Natural killer cell (primary cell): ENCODE measurements at regions not wholly inside any gene's neighbourhood (a gene's known extent, or its start where the extent isn't known, plus 50 kb on each side); places are given as distances from the start of the nearest gene placed in this dataset.

ENCODE experiments used
- ATAC-seq, 3 donors: fragments of 150-1000 bp in 2 of 3; fragments of 200-7000 bp in 1 of 3; cut with Tn5 transposase; 1 replicate in 1 of 3; 2 replicates in 2 of 3; pipeline ENCODE4 v1.10.0; 2021; ENCODE audit warnings: mild to moderate bottlenecking in 2 of 3, moderate library complexity in 2 of 3
- DNase-seq, 2 donors: peaks; one replicate each; pipeline versions ENCODE4 v3.0.0 to v3.0.0-alpha.2; 2013 to 2021; ENCODE audit warnings: mixed read lengths in 1 of 2
- H3K27ac ChIP-seq: one replicate; pipeline ENCODE4 v1.5.1; 2013; ENCODE audit warnings: mild to moderate bottlenecking, low read length
- H3K27me3 ChIP-seq: one replicate; pipeline ENCODE4 v1.6.1; 2013; ENCODE audit warnings: low read length; ENCODE audit not compliant: control insufficient read depth, insufficient read depth
- H3K36me3 ChIP-seq: one replicate; pipeline ENCODE4 v1.6.1; 2013; ENCODE audit warnings: low read length; ENCODE audit not compliant: control insufficient read depth, insufficient read depth
- H3K4me1 ChIP-seq: one replicate; pipeline ENCODE4 v1.6.1; 2013; ENCODE audit warnings: low read length; ENCODE audit not compliant: control insufficient read depth, insufficient read depth
- H3K4me3 ChIP-seq: one replicate; pipeline ENCODE4 v1.5.1; 2013; ENCODE audit warnings: low read length
- H3K9me3 ChIP-seq: one replicate; pipeline ENCODE4 v1.6.1; 2013; ENCODE audit warnings: low read length; ENCODE audit not compliant: control insufficient read depth, insufficient read depth
- H3K27ac Mint-ChIP-seq, 2 donors: one replicate each; pipeline ENCODE4 v1.8.0; 2022; ENCODE audit warnings: mild to moderate bottlenecking in 2 of 2, mixed read lengths in 2 of 2, moderate library complexity in 1 of 2
- H3K27me3 Mint-ChIP-seq, 2 donors: one replicate each; pipeline ENCODE4 v1.8.0; 2022; ENCODE audit warnings: low read depth in 2 of 2, mixed read lengths in 2 of 2
- H3K36me3 Mint-ChIP-seq: one replicate; pipeline ENCODE4 v1.8.0; 2022; ENCODE audit warnings: mixed read lengths
- H3K4me1 Mint-ChIP-seq, 2 donors: one replicate each; pipeline ENCODE4 v1.8.0; 2022; ENCODE audit warnings: mixed read lengths in 2 of 2
- H3K4me3 Mint-ChIP-seq: one replicate; pipeline ENCODE4 v1.8.0; 2022; ENCODE audit warnings: mild to moderate bottlenecking, moderate library complexity, mixed read lengths
- H3K9me3 Mint-ChIP-seq, 2 donors: one replicate each; pipeline ENCODE4 v1.8.0; 2022; ENCODE audit warnings: mixed read lengths in 2 of 2
- CTCF ChIP-seq: fragments of 200-600 bp; IDR thresholded peaks from one replicate; pipeline ENCODE4 v1.8.0; 2022; ENCODE audit warnings: antibody characterized with exemption
- WGBS: methylation state at CpG from one replicate; pipeline ENCODE4 v1.1.7; 2013; ENCODE audit warnings: missing lambda C conversion rate; ENCODE audit not compliant: insufficient coverage; 5-methylcytosine and 5-hydroxymethylcytosine counted together
- intact Hi-C: fragments of 100-400 bp; cut with micrococcal nuclease; formaldehyde crosslinking; loops from one replicate; pipeline ENCODE4 v1.14.2; 2022

GRCh38 chr14:48527832-48528231 lies 852.4 kb upstream of the MDGA2 start:
- peaks cover 14 to 21% of the 10 kb centered on the region in 2 donors for H3K9me3 Mint-ChIP-seq

GRCh38 chr14:48526307-48526706 lies 850.9 kb upstream of the MDGA2 start:
- ATAC-seq = no peak
- H3K4me3 Mint-ChIP-seq = no peak overlapping the region
- intact Hi-C loops = no loop called here
- no peak overlapping the region for H3K4me3 ChIP-seq
- peaks cover under 1% of the 10 kb centered on the region for H3K36me3 Mint-ChIP-seq
- H3K4me1 Mint-ChIP-seq = no peaks in the 10 kb centered on the region
- H3K27ac Mint-ChIP-seq = no peak overlapping the region
- no peaks in the 10 kb centered on the region for H3K36me3 ChIP-seq
- no peaks in the 10 kb centered on the region for H3K9me3 ChIP-seq
- no peaks in the 10 kb centered on the region for H3K27me3 Mint-ChIP-seq
- TF ChIP-seq CTCF = no peak
- H3K4me1 ChIP-seq = no peaks in the 10 kb centered on the region
- 84% methylated on average over 7 of the region's 7 CpGs for WGBS
- DNase-seq = no peak
- H3K27ac ChIP-seq = no peak overlapping the region
- H3K27me3 ChIP-seq = no peaks in the 10 kb centered on the region
- H3K9me3 Mint-ChIP-seq = peaks cover 10 to 21% of the 10 kb centered on the region in 2 donors

More at GRCh38 chr14:48527832-48528231, 852.4 kb upstream of the MDGA2 start:
- H3K4me3 ChIP-seq = no peak overlapping the region
- no peak overlapping the region for H3K27ac Mint-ChIP-seq
- H3K27ac ChIP-seq = no peak overlapping the region
- H3K4me1 ChIP-seq = no peaks in the 10 kb centered on the region
- no peaks in the 10 kb centered on the region for H3K27me3 ChIP-seq
- no peaks in the 10 kb centered on the region for H3K27me3 Mint-ChIP-seq
- 46% methylated on average over 2 of the region's 2 CpGs for WGBS
- H3K4me1 Mint-ChIP-seq = no peaks in the 10 kb centered on the region
- peaks cover 8% of the 10 kb centered on the region for H3K36me3 Mint-ChIP-seq
- H3K4me3 Mint-ChIP-seq = no peak overlapping the region
- H3K36me3 ChIP-seq = no peaks in the 10 kb centered on the region
- intact Hi-C loops = no loop called here
- DNase-seq = no peak
- no peaks in the 10 kb centered on the region for H3K9me3 ChIP-seq
- no peak for ATAC-seq
- TF ChIP-seq CTCF = no peak

- no peak overlapping the region for H3K27ac Mint-ChIP-seq
Measured at GRCh38 chr14:48504921-48505320, 829.5 kb upstream of the MDGA2 start.

More at GRCh38 chr14:48504921-48505320, 829.5 kb upstream of the MDGA2 start:
- WGBS = 79% methylated on average over 2 of the region's 4 CpGs
- no peak overlapping the region for H3K27ac ChIP-seq
- H3K27me3 ChIP-seq = no peaks in the 10 kb centered on the region
- no peaks in the 10 kb centered on the region for H3K36me3 ChIP-seq
- no peak for ATAC-seq
- H3K4me3 ChIP-seq = no peak overlapping the region
- no peaks in the 10 kb centered on the region for H3K27me3 Mint-ChIP-seq
- H3K9me3 ChIP-seq = no peaks in the 10 kb centered on the region
- H3K4me1 Mint-ChIP-seq = no peaks in the 10 kb centered on the region
- H3K36me3 Mint-ChIP-seq = no peaks in the 10 kb centered on the region
- H3K4me3 Mint-ChIP-seq = no peak overlapping the region
- intact Hi-C loops = no loop called here
- peaks cover 8 to 12% of the 10 kb centered on the region in 2 donors for H3K9me3 Mint-ChIP-seq
- no peaks in the 10 kb centered on the region for H3K4me1 ChIP-seq
- no peak for TF ChIP-seq CTCF
- no peak for DNase-seq
